HAP-1 (cell line): ENCODE measurements at regions not wholly inside any gene's neighbourhood (a gene's known extent, or its start where the extent isn't known, plus 50 kb on each side); places are given as distances from the start of the nearest gene placed in this dataset.

Source experiments
- DNase-seq, 2 experiments: peaks; one replicate each; pipeline ENCODE4 v3.0.0-alpha.2; 2016 to 2020; ENCODE audit warnings: low spot score in 2 of 2
- H3K27me3 ChIP-seq: fragments of 250-450 bp; sonication (Bioruptor Pico); 2 replicates; pipeline ENCODE4 v1.5.1; 2020; ENCODE audit warnings: low read depth, mild to moderate bottlenecking, moderate library complexity
- H3K36me3 ChIP-seq: fragments of 250-450 bp; sonication (Bioruptor Pico); replicated peaks from 2 replicates; pipeline ENCODE4 v1.5.1; 2020; ENCODE audit warnings: mild to moderate bottlenecking
- H3K4me1 ChIP-seq: fragments of 250-450 bp; sonication (Bioruptor Pico); 2 replicates; pipeline ENCODE4 v1.5.1; 2020; ENCODE audit warnings: mild to moderate bottlenecking
- H3K4me3 ChIP-seq: fragments of 250-450 bp; sonication (Bioruptor Pico); 2 replicates; pipeline ENCODE4 v1.5.1; 2020; ENCODE audit warnings: mild to moderate bottlenecking, moderate library complexity
- H3K9me3 ChIP-seq: fragments of 250-450 bp; sonication (Bioruptor Pico); 2 replicates; pipeline ENCODE4 v1.5.1; 2020; ENCODE audit warnings: mild to moderate bottlenecking, moderate library complexity
- in situ Hi-C: fragments of 300-500 bp; cut with MboI; formaldehyde crosslinking; loops from 3 replicates; pipeline ENCODE4 v1.14.3; 2020; ENCODE audit warnings: low sequenced_read_pairs, inconsistent platforms, mixed read lengths

GRCh38 chr17:14019186-14019956 lies 49.9 kb upstream of the COX10 start:
- no peak for DNase-seq
- in situ Hi-C loops = no loop called here
- no peaks in the 10 kb centered on the region for H3K9me3 ChIP-seq

More at GRCh38 chr17:14019186-14019956, 49.9 kb upstream of the COX10 start:
- Histone ChIP-seq H3K4me3 (no peak overlapping the region), H3K27me3 (no peaks in the 10 kb centered on the region), H3K36me3 (no peaks in the 10 kb centered on the region), H3K4me1 (no peaks in the 10 kb centered on the region)
